Peyer's patch (tissue), 4 donors: ENCODE measurements at regions not wholly inside any gene's neighbourhood (a gene's known extent, or its start where the extent isn't known, plus 50 kb on each side); places are given as distances from the start of the nearest gene placed in this dataset.
"Not testable (repeated sequence)": the region's sequence is repeated elsewhere in the genome, so short reads cannot be mapped to it uniquely, and the experiment has no call there.

Experiments used
- DNase-seq, 3 donors: peaks; one replicate each; pipeline ENCODE4 v3.0.0-alpha.2; 2017 to 2019
- H3K27ac ChIP-seq, 4 donors: fragments of 200-600 bp; sonication (generic); one replicate each; pipeline ENCODE4 v1.5.1; 2016 to 2019
- H3K27me3 ChIP-seq, 2 donors: fragments of 200-600 bp; sonication (generic); one replicate each; pipeline ENCODE4 v1.5.1; 2019
- H3K36me3 ChIP-seq, 3 donors: fragments of 200-600 bp; sonication (generic); one replicate each; pipeline ENCODE4 v1.5.1; 2016 to 2019
- H3K4me1 ChIP-seq, 4 donors: fragments of 200-600 bp; sonication (generic); one replicate each; pipeline ENCODE4 v1.5.1; 2016 to 2019
- H3K4me3 ChIP-seq, 4 donors: fragments of 200-600 bp; sonication (generic); 1 replicate in 3 of 4; 2 replicates in 1 of 4; pipeline ENCODE4 v1.5.1; 2016 to 2019; ENCODE audit warnings: mild to moderate bottlenecking in 1 of 4
- H3K9me3 ChIP-seq, 4 donors: fragments of 200-600 bp; sonication (generic); one replicate each; pipeline ENCODE4 v1.5.1; 2016 to 2019; ENCODE audit warnings: mild to moderate bottlenecking in 1 of 4
- CTCF ChIP-seq, 6 experiments: fragments of 450-650 bp in 4 of 6; fragments of 200-600 bp in 2 of 6; sonication (generic) in 1 of 6; IDR thresholded peaks; one replicate each; pipeline ENCODE4 v1.5.1; 2017 to 2019; ENCODE audit warnings: antibody characterized with exemption in 6 of 6, mild to moderate bottlenecking in 3 of 6, moderate library complexity in 1 of 6
- POLR2A ChIP-seq, 2 donors: fragments of 450-650 bp; IDR thresholded peaks; one replicate each; pipeline ENCODE4 v1.5.1; 2017; ENCODE audit warnings: antibody characterized with exemption in 2 of 2, mild to moderate bottlenecking in 2 of 2, moderate library complexity in 2 of 2

DNA sequence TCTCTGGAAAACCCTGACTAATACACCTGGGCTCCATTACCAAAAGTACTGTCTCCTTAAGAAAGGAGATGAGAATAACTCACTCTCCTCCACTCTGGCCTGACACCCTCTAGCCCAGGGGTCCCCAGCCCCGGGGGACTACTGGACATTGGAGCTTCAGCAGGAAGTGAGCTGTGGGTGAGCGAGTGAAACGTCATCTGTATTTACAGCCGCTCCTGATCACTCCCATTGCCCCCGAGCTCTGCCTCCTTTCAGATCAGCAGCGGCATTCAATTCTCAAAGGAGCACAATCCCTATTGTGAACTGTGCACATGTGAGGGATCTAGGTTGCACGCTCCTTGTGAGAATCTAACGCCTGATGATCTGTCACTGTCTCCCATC, 126.3 kb upstream of the TNRC6C start:
- Histone ChIP-seq H3K36me3 (no peaks in the 10 kb centered on the region), H3K4me3 (no peak overlapping the region)
- peak in 1 of 3 donors; percentile 6 for DNase-seq

GRCh38 chr17:77833769-77834168, 124.7 kb upstream of the TNRC6C start:
- TF ChIP-seq POLR2A (IDR thresholded peaks at IDR 0.05) (no peak), CTCF (IDR thresholded peaks at IDR 0.05) (no peak)
- peak in 1 of 3 donors; percentile 21 for DNase-seq
- H3K9me3 ChIP-seq, result no peaks in the 10 kb centered on the region
- H3K27me3 ChIP-seq, result no peaks in the 10 kb centered on the region
- H3K4me1 ChIP-seq, result peaks cover 0 to 26% (median 2%) of the 10 kb centered on the region in 4 donors
- no peak overlapping the region for H3K27ac ChIP-seq
- H3K4me3 ChIP-seq, result no peak overlapping the region
- no peaks in the 10 kb centered on the region for H3K36me3 ChIP-seq

More for the DNA sequence above, 126.3 kb upstream of the TNRC6C start:
- TF ChIP-seq CTCF (IDR thresholded peaks at IDR 0.05), result no peak
- TF ChIP-seq POLR2A (IDR thresholded peaks at IDR 0.05), result no peak
- H3K4me1 ChIP-seq, result peaks cover 0 to 26% (median 2%) of the 10 kb centered on the region in 4 donors
- no peaks in the 10 kb centered on the region for H3K9me3 ChIP-seq
- no peak overlapping the region for H3K27ac ChIP-seq
- H3K27me3 ChIP-seq, result no peaks in the 10 kb centered on the region

DNA sequence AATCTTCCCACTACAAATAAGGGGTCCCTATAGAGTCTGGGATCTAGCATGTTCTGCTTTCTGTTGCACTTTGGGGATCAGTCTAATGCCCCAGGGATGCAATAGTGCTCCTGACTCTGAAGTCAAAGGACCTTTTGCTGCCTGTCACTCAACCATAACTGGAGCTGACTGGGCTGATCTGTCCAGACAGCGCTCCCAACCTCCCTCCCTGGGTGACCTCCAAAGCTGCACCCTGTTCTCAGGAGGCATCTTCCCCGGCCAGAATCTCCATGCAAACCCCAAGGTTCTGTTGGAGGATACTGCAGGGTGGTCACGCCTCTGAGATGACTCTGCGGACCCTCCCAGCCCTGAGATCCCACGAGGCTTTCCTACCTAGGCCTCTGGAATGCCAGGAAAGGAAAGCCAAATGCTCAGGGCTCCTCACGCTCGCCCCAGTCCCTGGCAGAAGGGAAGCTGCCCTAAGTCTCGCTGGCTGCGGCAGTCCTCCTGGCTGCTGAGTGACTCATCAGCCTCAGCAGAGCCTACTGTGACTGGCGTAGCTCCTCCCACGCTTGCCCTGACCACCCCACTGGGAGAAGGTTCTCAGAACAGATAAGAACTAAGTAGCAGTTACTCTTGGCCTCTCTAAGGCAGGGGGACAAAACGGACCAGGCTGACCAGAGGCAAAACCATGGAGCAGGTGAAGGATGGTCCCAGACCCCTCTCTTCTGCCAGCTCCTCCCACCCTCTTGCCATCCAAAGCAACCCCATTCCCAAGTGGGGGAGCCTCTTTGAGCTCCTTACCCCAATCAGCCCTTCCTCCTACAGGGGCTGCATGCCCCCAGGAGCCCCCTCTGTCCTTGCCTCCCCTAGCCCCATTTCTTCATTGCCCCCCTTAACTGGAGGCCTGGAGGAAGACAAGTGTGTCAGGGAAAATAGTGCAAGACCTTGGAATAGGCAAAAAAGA, 124.1 kb upstream of the TNRC6C start:
- Histone ChIP-seq H3K9me3 (no peaks in the 10 kb centered on the region), H3K36me3 (no peaks in the 10 kb centered on the region), H3K4me3 (no peak overlapping the region), H3K27me3 (no peaks in the 10 kb centered on the region), H3K27ac (peak overlapping the region in 1 of 4 donors; percentile 9), H3K4me1 (peaks cover 0 to 25% (median 2%) of the 10 kb centered on the region in 4 donors)
- TF ChIP-seq CTCF (IDR thresholded peaks at IDR 0.05) (no peak), POLR2A (IDR thresholded peaks at IDR 0.05) (no peak)
- peak in 2 of 3 donors; percentile 66 to 79 for DNase-seq

GRCh38 chr17:77836557-77837041, 121.9 kb upstream of the TNRC6C start:
- Histone ChIP-seq H3K9me3 (no peaks in the 10 kb centered on the region), H3K36me3 (no peaks in the 10 kb centered on the region), H3K4me1 (peaks cover 0 to 21% (median 0%) of the 10 kb centered on the region in 4 donors), H3K27ac (no peak overlapping the region), H3K4me3 (no peak overlapping the region), H3K27me3 (no peaks in the 10 kb centered on the region)
- no peak for TF ChIP-seq CTCF (IDR thresholded peaks at IDR 0.05)
- TF ChIP-seq POLR2A (IDR thresholded peaks at IDR 0.05), result no peak
- peak in 1 of 3 donors; percentile 20 for DNase-seq

GRCh38 chr17:77837072-77837471, 121.4 kb upstream of the TNRC6C start:
- peaks cover 0 to 26% (median 1%) of the 10 kb centered on the region in 4 donors for H3K4me1 ChIP-seq
- DNase-seq, H3K27me3 ChIP-seq, H3K9me3 ChIP-seq, H3K4me3 ChIP-seq, H3K36me3 ChIP-seq, H3K27ac ChIP-seq: not testable (repeated sequence)

- no peaks in the 10 kb centered on the region for H3K27me3 ChIP-seq
- no peak overlapping the region for H3K4me3 ChIP-seq
- peak in 1 of 3 donors; percentile 29 for DNase-seq
- no peaks in the 10 kb centered on the region for H3K36me3 ChIP-seq
- H3K4me1 ChIP-seq, result peaks cover 0 to 34% (median 3%) of the 10 kb centered on the region in 4 donors
- H3K27ac ChIP-seq, result no peak overlapping the region
- no peak for TF ChIP-seq CTCF (IDR thresholded peaks at IDR 0.05)
- TF ChIP-seq POLR2A (IDR thresholded peaks at IDR 0.05), result no peak
- H3K9me3 ChIP-seq, result no peaks in the 10 kb centered on the region
Measured at GRCh38 chr17:77837917-77838316, 120.6 kb upstream of the TNRC6C start.
